ENCODE measurements at regions not wholly inside any gene's neighbourhood (a gene's known extent, or its start where the extent isn't known, plus 50 kb on each side); places are given as distances from the start of the nearest gene placed in this dataset.

DNA sequence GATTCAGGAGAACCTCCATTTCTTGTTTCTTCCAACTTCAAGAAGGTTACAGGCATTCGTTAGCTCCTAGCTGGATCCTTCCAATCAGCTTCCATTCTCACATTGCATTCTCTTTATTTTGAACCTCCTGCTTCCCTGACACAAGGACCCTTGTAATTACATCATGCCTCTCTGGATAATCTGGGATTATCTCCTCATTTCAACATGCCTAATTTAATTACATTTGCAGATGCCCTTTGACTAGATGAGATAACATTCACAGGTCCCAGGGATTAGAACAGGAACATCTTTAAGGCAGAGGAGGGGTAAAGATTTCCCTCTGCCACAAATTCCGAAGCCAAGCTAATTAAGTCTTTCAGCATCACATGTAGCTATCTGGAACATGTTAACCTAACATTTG lies 753.8 kb upstream of the PCDH7 start:
- TF ChIP-seq, protein P1, sequence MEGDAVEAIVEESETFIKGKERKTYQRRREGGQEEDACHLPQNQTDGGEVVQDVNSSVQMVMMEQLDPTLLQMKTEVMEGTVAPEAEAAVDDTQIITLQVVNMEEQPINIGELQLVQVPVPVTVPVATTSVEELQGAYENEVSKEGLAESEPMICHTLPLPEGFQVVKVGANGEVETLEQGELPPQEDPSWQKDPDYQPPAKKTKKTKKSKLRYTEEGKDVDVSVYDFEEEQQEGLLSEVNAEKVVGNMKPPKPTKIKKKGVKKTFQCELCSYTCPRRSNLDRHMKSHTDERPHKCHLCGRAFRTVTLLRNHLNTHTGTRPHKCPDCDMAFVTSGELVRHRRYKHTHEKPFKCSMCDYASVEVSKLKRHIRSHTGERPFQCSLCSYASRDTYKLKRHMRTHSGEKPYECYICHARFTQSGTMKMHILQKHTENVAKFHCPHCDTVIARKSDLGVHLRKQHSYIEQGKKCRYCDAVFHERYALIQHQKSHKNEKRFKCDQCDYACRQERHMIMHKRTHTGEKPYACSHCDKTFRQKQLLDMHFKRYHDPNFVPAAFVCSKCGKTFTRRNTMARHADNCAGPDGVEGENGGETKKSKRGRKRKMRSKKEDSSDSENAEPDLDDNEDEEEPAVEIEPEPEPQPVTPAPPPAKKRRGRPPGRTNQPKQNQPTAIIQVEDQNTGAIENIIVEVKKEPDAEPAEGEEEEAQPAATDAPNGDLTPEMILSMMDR (IDR thresholded peaks at IDR 0.05; ENCODE audit: low read depth, low read length), result no peak
- TF ChIP-seq POLR2A (IDR thresholded peaks at IDR 0.05; ENCODE audit: extremely low read depth, insufficient read length) (no peak), MYC (IDR thresholded peaks at IDR 0.05; ENCODE audit: low read depth, low read length) (no peak)
- TF ChIP-seq, protein P2, sequence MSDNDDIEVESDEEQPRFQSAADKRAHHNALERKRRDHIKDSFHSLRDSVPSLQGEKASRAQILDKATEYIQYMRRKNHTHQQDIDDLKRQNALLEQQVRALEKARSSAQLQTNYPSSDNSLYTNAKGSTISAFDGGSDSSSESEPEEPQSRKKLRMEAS (IDR thresholded peaks at IDR 0.05; ENCODE audit: low read depth, low read length), result no peak
